HS-27A (cell line): ENCODE measurements at regions not wholly inside any gene's neighbourhood (a gene's known extent, or its start where the extent isn't known, plus 50 kb on each side); places are given as distances from the start of the nearest gene placed in this dataset.
"Not testable (repeated sequence)": the region's sequence is repeated elsewhere in the genome, so short reads cannot be mapped to it uniquely, and the experiment has no call there.

ENCODE experiments used
- DNase-seq: peaks from one replicate; pipeline ENCODE4 v3.0.0-alpha.2; 2012; ENCODE audit warnings: low read depth, missing footprints

DNA sequence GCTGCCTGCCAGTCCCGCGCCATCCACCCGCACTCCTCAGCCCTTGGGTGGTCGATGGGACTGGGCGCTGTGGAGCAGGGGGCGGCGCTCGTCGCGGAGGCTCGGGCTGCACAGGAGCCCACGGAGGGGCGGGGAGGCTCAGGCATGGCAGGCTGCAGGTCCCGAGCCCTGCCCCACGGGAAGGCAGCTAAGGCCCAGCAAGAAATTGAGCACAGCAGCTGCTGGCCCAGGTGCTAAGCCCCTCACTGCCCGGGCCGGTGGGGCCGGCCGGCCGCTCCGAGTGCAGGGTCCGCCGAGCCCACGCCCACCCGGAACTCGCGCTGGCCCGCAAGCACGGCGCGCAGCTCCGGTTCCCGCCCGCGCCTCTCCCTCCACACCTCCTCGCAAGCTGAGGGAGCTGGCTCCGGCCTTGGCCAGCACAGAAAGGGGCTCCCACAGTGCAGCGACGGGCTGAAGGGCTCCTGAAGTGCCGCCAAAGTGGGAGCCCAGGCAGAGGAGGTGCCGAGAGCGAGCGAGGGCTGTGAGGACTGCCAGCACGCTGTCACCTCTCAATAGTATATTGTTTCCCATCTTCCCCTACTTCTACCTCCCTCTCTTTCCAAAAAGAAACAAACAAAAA lies 219.6 kb downstream of the BAMBI start:
- DNase-seq = not testable (repeated sequence)

DNA sequence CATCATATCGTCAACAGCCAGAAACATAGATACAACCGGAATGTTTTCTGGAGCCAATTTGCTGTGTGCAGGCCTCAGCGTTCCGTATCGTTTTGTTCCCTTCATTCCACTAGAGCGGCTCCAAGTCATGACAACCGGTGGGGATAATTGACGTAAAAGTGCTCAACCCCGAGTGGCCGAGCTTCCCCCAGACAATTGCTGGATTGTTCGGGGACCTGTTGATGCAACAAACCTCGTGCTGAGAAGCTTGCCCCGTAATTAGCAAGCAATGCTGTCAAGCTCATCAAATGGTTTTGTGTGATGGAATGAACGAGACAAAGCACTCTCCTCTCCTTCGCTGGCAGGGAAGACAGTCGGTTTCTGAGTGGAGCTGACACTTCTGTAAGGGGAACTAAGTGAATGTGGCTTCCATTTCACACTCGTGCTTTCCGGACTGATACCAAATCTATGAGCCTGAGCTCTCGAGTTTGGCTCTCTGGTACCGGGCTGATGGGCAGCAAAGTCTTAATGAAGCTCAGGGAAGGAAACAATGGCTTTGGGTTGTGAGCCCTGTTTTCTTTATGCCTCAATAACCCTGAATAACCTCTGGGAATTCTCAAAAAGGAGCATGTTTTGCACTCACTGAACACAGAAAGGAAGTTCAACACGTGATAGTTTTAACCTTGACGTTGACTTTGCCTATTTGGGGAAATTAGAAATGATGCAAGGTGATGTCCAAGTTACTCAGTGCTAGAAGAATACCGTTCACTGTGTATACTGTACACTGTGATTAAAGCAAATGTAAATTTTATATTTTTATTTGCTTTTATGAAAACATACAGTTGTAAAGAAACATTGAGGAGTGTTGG lies 220.5 kb downstream of the BAMBI start:
- no peak for DNase-seq

DNA sequence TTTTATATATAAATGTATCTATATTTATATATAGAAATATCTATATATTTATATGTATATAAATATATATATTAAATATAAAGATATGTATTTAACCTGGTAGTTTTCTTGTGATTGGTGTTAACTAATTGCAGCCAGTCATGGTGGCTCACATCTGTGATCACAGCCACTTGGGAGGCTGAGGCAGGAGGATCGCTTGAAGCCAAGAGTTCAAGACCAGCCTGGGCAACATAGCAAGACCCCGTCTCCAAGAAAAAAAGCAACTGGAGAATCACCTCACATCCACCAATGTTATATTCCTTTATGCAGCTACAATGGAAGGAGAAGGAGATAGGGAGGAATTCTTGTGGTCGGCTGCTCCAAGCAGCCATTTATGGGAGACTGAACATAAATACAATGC lies 224.9 kb downstream of the BAMBI start:
- DNase-seq = no peak

DNA sequence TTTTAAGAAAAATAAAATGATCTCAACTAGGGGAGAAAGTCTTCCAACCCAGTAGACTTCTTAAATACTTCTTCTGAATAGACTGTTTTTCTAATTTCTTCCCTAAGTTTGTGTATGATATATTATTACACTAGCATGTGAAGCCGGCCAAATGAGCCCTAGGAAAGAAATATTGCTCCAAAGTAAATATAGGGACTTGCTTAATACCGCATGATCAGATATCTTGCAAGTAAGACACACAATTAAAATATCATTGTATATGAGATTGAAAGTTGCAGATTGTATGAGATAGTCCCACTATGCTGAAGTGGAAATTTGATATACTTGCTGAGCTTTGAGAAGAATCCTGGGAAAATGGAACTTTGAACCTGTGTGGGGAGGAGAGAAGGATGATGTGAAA lies 225.7 kb downstream of the BAMBI start:
- DNase-seq = no peak

DNA sequence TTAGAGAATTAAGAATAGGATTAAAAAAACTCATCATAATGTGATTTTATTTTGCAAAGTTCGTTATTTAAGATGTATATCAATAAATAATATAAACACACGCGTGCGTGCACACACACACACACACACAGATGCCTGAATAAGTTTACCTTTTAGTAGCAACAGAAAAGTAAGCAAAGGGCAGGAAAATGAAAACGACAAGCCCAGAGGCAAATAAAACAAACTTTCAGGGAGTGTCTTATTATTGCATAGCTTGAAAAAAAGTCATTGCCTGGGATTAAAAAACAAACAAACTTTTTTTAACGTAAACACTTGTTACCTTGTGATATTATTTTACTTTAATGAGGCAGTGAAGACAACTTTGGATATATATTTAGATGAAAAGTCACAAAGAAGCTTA lies 226.4 kb downstream of the BAMBI start:
- no peak for DNase-seq

DNA sequence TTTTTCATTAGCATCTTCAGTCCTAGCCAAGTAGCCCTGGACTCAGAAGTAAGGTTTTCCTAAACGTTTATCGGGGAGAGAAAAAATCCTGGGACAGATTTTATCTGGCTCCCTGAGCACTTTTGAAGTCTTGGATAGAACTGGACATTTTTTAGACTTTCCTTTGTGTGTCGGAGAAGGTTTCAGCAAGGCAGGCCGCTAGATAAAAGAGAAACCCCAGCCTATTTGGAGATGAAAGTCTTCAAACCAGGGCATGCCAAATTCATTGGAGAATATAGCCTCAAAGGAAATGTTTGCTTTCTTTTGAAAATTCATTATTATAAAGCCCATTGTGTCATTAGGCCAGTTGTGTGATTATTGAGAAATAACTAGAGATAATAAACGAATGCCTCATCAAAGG lies 228.1 kb downstream of the BAMBI start:
- DNase-seq = no peak

DNA sequence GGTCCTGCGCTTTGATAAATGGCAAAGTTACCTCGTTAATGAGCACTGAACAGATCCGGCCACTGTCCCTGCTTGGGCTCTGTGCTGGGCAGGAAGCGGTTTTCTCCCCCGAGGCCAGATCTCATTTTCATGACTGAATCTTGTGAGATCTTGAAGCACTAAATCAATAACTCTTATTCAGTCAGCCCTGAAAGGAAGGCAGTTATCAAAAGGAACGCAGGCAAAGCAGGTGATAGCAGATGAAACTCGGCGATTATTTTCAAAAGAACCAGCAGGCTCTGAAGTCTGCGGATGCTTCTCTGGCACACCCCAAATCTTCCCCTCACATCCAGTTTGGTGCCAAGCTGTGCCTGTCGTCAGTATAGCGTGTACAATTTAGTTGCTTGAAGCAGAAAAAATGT lies 228.7 kb downstream of the BAMBI start:
- no peak for DNase-seq

DNA sequence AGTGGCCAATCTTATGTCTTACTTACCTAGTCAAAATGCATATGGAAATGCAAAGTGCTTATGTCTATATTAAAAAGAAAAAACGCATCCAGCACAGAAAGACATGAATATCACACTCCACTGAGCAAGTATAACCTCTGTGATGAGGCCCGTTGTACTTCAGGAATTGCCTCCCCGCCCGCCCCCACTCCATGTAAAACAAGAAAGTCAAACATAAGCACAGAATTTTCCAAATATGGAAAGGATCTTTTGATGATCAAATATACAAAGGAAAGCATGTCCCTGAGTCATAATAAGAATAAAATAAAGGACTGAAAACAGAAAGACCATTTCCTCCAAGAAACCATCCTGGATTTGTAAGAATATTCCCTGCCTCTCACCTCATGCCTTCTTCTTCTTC lies 229.1 kb downstream of the BAMBI start:
- DNase-seq = no peak

DNA sequence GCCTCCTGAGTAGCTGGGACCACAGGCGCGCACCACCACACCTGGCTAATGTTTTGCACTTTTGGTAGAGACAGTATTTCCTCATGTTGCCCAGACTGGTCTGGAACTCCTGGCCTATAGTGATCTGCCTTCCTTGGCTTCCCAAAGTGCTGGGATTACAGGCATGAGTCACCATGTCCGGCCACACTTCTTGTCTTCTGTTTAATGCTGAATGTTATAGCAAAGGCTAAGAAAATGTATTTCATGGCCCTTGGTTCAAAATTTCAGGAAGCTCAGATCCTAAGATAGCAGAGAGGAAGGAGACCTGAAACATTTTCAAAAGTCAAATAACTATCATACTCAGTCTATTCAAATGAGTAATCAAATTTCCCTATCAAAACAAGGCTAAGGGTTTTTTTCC lies 229.6 kb downstream of the BAMBI start:
- no peak for DNase-seq

DNA sequence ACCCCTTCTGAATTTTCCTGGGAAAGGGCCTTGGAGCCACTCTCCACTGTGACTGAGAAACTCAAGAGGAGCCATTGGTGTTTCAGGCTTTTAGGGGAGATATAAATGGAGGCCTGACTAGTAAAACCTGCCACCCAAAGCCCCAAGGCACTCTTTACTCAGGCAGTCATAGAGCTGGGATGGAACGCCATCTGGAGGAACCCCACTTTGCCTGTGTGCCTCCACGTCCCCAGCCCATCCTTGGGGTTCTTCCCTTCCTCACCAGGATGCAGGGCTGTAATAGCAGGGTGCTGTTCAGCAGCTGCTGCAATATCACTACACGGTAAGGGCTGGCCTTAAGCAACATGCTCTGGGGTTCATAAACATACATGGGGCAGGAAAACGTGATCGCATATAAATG lies 232.6 kb downstream of the BAMBI start:
- no peak for DNase-seq

DNA sequence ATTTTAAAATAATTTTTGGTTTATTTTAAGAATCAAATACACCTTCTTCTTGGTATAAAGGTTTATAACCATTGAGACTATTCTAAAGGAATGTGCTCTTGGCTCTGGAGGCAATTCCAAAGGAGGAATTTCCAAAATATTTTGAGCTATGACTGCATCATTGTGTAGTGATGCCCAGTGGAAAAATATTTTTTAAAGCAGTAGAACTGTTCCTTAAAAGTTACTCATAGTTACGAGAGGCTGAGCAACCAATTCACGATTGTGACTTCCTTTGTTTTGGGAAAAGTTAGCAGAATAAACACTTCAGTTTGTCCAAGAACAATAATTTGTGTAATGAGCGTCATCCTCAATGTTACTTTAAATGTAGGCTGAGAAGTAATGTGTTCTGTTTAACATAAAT lies 233.6 kb downstream of the BAMBI start:
- DNase-seq = no peak

DNA sequence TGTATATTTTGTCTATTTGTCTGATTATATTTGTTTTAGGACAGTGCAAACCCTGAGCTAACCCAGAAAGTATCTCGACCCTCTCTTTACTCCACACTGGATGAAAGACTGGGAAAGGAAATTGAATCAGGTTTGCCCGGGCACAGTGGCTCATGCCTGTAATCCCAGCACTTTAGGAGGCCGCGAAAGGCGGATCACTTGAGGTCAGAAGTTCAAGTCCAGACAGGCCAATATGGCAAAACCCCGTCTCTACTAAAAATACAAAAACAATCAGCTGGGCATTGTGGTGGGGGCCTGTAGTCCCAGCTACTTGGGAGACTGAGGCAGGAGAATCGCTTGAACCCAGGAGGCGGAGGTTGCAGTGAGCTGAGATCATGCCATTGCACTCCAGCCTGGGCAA lies 234.2 kb downstream of the BAMBI start:
- DNase-seq = not testable (repeated sequence)

DNA sequence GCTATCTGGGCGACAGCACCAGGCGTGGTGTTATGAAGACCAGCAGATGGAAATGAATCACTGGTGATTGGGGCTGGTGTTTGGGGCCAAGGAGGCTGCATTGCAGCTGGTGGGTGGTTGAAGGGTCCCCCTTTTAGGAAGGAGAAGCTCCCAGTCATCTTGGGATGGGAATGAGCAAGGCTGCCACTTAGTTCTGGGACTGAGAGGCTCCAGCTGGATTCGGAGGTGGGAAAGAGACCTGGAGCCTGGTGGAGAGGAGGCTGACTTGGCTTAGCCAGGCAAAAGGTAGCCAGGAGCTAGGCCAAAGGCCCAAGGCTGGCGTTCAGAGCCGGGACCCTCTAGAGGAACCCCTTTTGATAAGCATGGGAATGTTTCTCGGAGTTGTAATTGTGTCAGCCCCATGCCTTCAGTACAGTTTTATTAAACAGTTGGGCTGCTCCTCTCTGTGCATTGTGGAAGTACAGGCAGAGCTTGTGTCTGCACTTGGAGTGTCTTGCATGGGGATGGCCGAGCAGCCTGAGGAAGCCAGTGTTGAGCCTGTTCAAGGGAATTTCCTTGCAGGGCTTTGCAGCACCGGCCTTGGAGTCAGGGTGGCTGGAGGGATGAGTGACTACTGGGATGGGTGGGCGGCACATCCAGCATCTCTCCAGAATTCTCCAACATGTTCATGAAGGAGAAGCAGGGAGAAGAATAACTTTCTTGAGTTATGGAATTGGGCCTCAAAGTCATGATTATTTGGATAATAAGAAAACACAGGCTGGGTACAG lies 234.9 kb downstream of the BAMBI start:
- no peak for DNase-seq

DNA sequence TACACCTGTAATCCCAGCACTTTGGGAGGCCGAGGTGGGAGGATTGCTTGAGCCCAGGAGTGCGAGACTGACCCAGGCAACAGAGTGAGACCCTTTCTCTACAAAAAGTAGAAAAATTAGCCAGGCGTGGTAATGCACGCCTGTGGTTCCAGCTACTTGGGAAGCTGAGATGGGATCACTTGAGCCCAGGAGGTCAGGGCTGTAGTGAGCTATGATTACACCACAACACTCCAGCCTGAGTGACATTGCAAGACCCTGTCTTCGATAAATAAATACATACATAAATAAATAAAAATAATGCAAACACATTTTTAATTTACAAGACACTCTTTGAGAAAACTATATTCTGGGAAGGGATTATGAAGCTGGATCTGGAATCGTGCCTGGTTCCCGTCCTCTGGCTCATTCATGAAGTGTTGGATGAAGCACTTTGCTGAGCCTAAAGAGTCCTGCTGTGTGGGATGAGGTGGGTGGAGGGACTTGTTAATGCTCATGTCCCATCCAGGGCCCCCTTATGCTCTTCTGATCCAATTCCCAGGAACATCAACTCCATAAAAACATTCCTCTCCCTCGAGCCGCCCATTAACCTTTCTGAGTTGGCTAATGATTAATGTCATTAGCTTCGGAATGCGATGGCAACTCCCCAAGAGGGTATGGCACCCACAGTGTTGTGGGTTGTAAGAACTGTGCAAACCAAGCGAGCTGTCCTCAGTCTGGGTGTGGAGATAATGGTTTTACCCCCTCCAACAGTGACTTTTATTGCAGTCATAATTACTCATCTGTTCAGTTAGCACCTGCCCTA lies 236.3 kb downstream of the BAMBI start:
- no peak for DNase-seq

DNA sequence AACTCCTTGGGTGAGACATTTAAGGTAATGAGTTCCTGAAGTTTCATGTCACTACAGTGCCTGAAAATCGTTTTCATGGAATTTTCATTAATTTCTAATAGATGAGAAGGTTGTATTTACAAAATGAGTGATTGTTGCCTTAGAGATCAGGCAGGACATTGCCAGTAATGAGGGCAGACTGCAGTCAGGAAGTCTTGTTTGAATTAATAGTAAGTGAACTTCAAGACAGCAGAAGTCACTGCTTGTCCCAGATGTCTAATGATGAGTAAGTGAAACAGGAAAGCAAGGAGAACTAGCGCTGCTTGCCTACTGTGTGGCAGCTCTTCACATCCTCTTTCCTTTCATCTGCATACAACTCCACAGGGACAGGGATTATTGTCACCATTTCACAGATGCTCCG lies 237.4 kb downstream of the BAMBI start:
- no peak for DNase-seq

DNA sequence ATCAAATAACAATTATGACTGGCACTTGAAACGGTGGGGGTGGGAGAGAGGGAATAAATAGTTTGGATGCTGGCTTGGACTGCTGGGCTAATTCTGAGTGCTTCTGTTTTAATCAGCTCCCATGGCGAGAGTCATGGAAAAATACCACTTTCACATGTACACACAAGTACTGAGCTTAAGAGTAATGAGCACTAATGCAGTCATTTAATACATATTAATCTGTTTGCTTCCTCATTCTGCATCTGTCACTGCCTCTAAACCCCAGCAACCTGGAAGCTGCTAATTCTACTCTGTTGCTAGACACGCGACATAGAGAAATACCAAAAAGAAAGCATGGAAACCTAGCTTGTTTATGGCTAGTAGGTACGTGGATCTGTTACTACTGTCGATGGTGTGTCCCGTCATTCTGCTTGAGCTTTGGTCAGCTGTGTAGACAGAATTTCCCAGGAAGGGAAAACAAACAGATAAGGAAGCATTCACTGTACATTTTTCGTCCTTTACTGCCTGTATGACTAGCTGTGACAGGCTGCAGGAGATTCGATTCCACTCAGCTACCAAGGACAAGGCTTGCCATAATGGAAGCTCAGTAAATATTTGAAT lies 238.8 kb downstream of the BAMBI start:
- no peak for DNase-seq

DNA sequence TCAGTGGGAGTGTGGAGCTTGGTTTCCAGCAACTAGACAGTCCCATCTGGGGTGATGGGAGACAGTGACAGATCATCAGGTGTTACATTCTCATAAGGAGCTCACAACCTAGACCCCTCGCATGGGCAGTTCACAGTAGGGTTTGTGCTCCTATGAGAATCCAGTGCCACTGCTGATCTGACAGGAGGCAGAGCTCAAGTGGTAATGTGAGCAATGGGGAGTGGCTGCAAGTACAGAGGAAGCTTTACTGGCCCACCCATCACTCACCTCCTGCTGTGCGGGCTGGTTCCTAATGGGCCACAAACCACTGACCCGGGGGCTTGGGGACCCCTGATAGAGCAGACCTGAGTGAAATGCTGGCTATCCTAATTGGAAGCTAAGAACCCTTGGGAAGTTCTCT lies 242.8 kb downstream of the BAMBI start:
- no peak for DNase-seq

DNA sequence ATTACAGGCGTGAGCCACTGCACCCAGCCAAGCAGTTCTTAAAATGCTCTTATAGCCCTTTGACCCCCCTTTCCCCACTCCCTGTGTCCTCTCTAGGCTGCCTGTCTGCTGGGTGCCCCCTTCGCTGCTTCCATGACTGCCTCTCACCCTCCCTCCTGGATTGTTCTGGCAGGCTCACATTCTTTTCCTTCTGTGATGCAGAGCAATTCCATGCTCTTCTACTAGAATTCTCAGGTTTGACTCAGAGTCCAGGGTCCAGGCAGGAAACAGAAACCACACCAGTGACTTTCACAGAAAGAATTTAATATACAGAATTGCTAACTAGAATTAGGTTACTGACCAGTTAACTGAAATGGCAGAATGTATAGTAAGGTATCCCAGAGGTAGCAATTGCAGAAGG lies 244.8 kb downstream of the BAMBI start:
- DNase-seq = no peak

DNA sequence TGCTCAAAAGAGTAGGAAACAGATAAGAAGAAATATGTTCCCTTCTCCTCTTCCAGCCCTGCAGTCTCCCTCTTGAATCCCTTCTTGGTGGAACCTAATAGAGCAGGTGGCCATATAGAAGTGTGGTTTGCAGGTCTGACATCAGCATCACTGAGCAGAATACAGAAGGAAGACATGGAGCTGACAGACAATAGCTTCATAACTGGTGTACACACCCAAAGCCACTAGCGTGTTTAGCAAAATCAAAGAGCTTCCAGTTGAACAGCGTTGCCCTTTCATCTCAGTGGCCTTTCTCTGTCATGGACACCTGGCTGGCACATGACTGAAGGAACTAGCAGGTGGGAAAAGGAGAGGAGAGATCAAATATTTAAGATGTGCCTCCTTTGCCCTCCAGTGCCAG lies 245.5 kb downstream of the BAMBI start:
- no peak for DNase-seq

DNA sequence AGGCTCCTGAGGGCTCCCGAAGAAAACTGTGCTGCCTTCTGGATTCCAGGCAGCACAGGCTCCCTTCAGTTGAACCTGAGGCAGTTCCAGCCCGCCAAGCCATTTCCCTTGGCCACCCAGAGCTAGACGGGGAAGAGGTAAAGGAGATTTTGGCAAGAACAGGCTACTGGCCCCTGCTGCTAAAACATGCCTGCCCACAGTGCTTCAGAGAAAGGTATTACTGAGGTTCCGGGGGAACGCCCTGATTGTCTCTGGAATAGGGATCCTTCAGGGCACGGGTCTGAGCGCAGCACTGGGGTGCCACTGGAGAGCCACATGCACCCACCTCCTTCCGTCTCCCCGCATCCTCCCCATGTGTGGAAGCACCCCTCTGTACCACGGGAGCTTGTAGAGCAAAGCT lies 247.4 kb downstream of the BAMBI start:
- no peak for DNase-seq

DNA sequence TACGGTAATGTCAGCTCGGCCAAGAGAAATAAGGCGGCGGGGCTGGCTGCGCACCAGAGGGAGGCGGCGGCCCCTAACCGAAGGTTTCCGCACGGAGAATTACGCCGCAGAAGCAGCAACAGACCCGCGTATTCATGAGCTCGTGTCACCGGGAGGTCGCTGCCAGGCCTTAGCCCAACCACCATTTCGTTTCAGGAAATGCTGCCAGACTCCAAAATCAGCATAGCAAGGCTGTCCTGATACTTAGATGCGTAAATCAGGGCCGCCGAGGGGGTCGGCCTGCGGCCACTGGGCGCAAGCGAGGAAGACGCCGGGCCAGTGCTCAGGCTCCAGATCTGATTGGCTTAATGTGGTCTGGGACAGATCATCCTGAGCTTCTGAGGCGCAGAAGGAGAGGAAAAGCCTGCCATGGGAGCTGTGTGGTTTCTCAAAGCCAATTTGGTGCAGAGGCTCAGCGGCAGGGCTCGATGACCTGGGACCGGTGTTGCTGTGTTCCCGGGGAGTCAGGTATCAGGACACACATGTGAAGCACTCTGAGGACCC lies 247.9 kb downstream of the BAMBI start:
- DNase-seq = no peak

DNA sequence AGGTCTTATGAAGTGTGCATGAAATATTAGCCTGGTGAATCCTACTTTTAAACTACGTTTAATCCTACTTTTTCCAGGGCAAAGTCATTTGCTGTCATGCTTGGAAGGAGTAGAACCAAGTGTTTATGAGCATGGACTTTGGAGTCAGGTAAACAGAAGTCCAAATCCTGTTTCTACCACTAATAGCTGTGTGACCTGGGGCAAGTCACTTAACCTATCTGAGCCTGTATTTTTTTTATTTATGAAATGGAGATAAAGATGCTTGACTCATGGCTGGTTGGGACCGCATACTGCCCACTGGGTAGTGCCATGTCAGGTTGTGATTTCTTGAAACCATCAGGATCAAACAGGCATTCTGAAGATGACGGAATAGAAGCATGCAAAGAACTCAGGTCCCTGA lies 249.6 kb downstream of the BAMBI start:
- DNase-seq = no peak
